B cell (primary cell): ENCODE measurements at regions not wholly inside any gene's neighbourhood (a gene's known extent, or its start where the extent isn't known, plus 50 kb on each side); places are given as distances from the start of the nearest gene placed in this dataset.
"Not testable (repeated sequence)": the region's sequence is repeated elsewhere in the genome, so short reads cannot be mapped to it uniquely, and the experiment has no call there.

Source experiments
- ATAC-seq: fragments of 200-7000 bp; cut with Tn5 transposase; one replicate; pipeline ENCODE4 v1.10.0; 2021; ENCODE audit warnings: low read depth, mild to moderate bottlenecking, moderate number of reproducible peaks, moderate library complexity
- CTCF ChIA-PET: fragments of 350-600 bp; sonication (Branson Sonifier 250); formaldehyde crosslinking; loops from one replicate; lab custom pipeline; 2021; ENCODE audit warnings: antibody characterized with exemption, inconsistent platforms; lab: Charles Lee
- POLR2A ChIA-PET: fragments of 350-600 bp; sonication (Branson Sonifier 250); formaldehyde crosslinking; loops from one replicate; lab custom pipeline; 2021; ENCODE audit warnings: antibody characterized with exemption; lab: Charles Lee
- DNase-seq: peaks from one replicate; pipeline ENCODE4 v3.0.0; 2013
- H2AFZ ChIP-seq: 2 replicates; pipeline ENCODE4 v1.6.1; 2012; ENCODE audit warnings: mild to moderate bottlenecking, low read depth, low read length; ENCODE audit not compliant: insufficient read depth, poor library complexity, severe bottlenecking
- H3K27ac ChIP-seq, 2 donors: 1 replicate in 1 of 2; 2 replicates in 1 of 2; pipeline ENCODE4 v1.5.1; 2012 to 2013; ENCODE audit warnings: low read length in 2 of 2, mild to moderate bottlenecking in 2 of 2, moderate library complexity in 1 of 2
- H3K27me3 ChIP-seq, 4 experiments: fragments of 200-600 bp in 1 of 4; sonication (generic) in 1 of 4; replicated peaks in 1 of 4; 1 replicate in 2 of 4; 2 replicates in 2 of 4; pipeline versions ENCODE4 v1.6.1 to v1.7.0; 2013 to 2016; ENCODE audit warnings: low read length in 3 of 4, mild to moderate bottlenecking in 2 of 4, mixed read lengths in 1 of 4, moderate library complexity in 1 of 4; ENCODE audit not compliant: insufficient read depth in 4 of 4, control insufficient read depth in 3 of 4; ENCODE audit errors: control extremely low read depth in 1 of 4
- H3K36me3 ChIP-seq, 2 experiments: replicated peaks in 1 of 2; 1 replicate in 1 of 2; 2 replicates in 1 of 2; pipeline versions ENCODE4 v1.6.1 to v1.7.1; 2013; ENCODE audit warnings: low read length in 1 of 2; ENCODE audit not compliant: insufficient read depth in 2 of 2, control insufficient read depth in 1 of 2; ENCODE audit errors: control extremely low read depth in 1 of 2, extremely low read depth in 1 of 2
- H3K4me1 ChIP-seq, 2 donors: fragments of 200-600 bp in 1 of 2; sonication (generic) in 1 of 2; 1 replicate in 1 of 2; 2 replicates in 1 of 2; pipeline versions ENCODE4 v1.5.1 to v1.6.1; 2013 to 2017; ENCODE audit warnings: low read length in 2 of 2; ENCODE audit not compliant: control insufficient read depth in 2 of 2, insufficient read depth in 2 of 2
- H3K4me2 ChIP-seq: replicated peaks from 2 replicates; pipeline ENCODE3; 2012; ENCODE audit warnings: mild to moderate bottlenecking, low read depth, low read length; ENCODE audit not compliant: poor library complexity, severe bottlenecking
- H3K4me3 ChIP-seq, 5 experiments: fragments of 200-600 bp in 1 of 5; sonication (generic) in 1 of 5; 1 replicate in 3 of 5; 2 replicates in 2 of 5; pipeline versions ENCODE4 v1.5.1 to v1.7.0; 2011 to 2016; ENCODE audit warnings: low read length in 4 of 5, mild to moderate bottlenecking in 4 of 5, low read depth in 2 of 5, control low read depth in 1 of 5, moderate library complexity in 1 of 5; ENCODE audit not compliant: insufficient read depth in 1 of 5; ENCODE audit errors: control extremely low read depth in 1 of 5, extremely low read depth in 1 of 5
- H3K79me2 ChIP-seq: fragments of 200-600 bp; sonication (generic); one replicate; pipeline ENCODE4 v1.6.0; 2016; ENCODE audit warnings: low read length; ENCODE audit not compliant: control insufficient read depth, insufficient read depth
- H3K9ac ChIP-seq: fragments of 200-600 bp; sonication (generic); 2 replicates; pipeline ENCODE4 v1.6.1; 2017; ENCODE audit warnings: mild to moderate bottlenecking, low read length, moderate library complexity
- H3K9me3 ChIP-seq, 3 donors: one replicate each; pipeline versions ENCODE4 v1.6.1 to v1.7.1; 2013; ENCODE audit warnings: low read length in 2 of 3; ENCODE audit not compliant: control insufficient read depth in 2 of 3, insufficient read depth in 1 of 3; ENCODE audit errors: control extremely low read depth in 1 of 3
- H4K20me1 ChIP-seq: 2 replicates; pipeline ENCODE4 v1.6.0; 2012; ENCODE audit warnings: mild to moderate bottlenecking, low read length; ENCODE audit not compliant: insufficient read depth, control insufficient read depth, poor library complexity, severe bottlenecking
- H3K27ac Mint-ChIP-seq: one replicate; pipeline ENCODE4 v1.8.0; 2021; ENCODE audit warnings: mixed read lengths
- H3K27me3 Mint-ChIP-seq: one replicate; pipeline ENCODE4 v1.8.0; 2021; ENCODE audit warnings: mixed read lengths
- H3K4me1 Mint-ChIP-seq: one replicate; pipeline ENCODE4 v1.8.0; 2021; ENCODE audit warnings: mixed read lengths
- H3K4me3 Mint-ChIP-seq: one replicate; pipeline ENCODE4 v1.8.0; 2021; ENCODE audit warnings: mixed read lengths
- H3K9me3 Mint-ChIP-seq: one replicate; pipeline ENCODE4 v1.8.0; 2022; ENCODE audit warnings: mixed read lengths; ENCODE audit not compliant: insufficient read depth
- CTCF ChIP-seq: fragments of 200-600 bp; IDR thresholded peaks from one replicate; pipeline ENCODE4 v1.8.0; 2022; ENCODE audit warnings: antibody characterized with exemption, mild to moderate bottlenecking
- EZH2 ChIP-seq: IDR thresholded peaks from 2 replicates; pipeline ENCODE4 v1.6.1; 2012; ENCODE audit warnings: borderline replicate concordance, low read depth, mild to moderate bottlenecking, moderate library complexity, low read length; ENCODE audit not compliant: insufficient read depth, poor library complexity, severe bottlenecking
- WGBS: methylation state at CpG from one replicate; pipeline ENCODE4 v1.1.5; 2013; ENCODE audit warnings: missing lambda C conversion rate; ENCODE audit not compliant: insufficient coverage; 5-methylcytosine and 5-hydroxymethylcytosine counted together
- intact Hi-C: fragments of 100-400 bp; cut with micrococcal nuclease; formaldehyde crosslinking; loops from one replicate; pipeline ENCODE4 v1.10.0; 2022

- Histone ChIP-seq H3K4me3 (no peak overlapping the region), H3K9me3 (peaks cover 2 to 22% (median 4%) of the 10 kb centered on the region in 3 donors), H3K36me3 (no peaks in the 10 kb centered on the region), H3K4me2 (no peak overlapping the region), H3K27me3 (peaks cover 0 to 2% (median 0%) of the 10 kb centered on the region in 4 experiments), H3K79me2 (no peaks in the 10 kb centered on the region), H3K4me1 (no peaks in the 10 kb centered on the region), H4K20me1 (no peaks in the 10 kb centered on the region), H2AFZ (no peak overlapping the region), H3K9ac (no peak overlapping the region), H3K27ac (no peak overlapping the region)
- Mint-ChIP-seq H3K27me3 (peaks cover 18% of the 10 kb centered on the region), H3K4me3 (no peak overlapping the region), H3K9me3 (peaks cover 6% of the 10 kb centered on the region), H3K27ac (no peak overlapping the region), H3K4me1 (no peaks in the 10 kb centered on the region)
- POLR2A ChIA-PET, result no interaction called here
- CTCF ChIA-PET, result no interaction called here
- no peak for DNase-seq
- no peak for ATAC-seq
- TF ChIP-seq EZH2, result no peak
- no peak for TF ChIP-seq CTCF
- intact Hi-C loops, result no loop called here
- WGBS, result no CpG with 5 or more reads among the region's 1 CpG
Observed at GRCh38 chr3:14033023-14033422, 91.6 kb downstream of the CHCHD4 start.

- Histone ChIP-seq H3K27me3 (peaks cover 0 to 2% (median 0%) of the 10 kb centered on the region in 4 experiments), H3K27ac (no peak overlapping the region), H3K4me2 (no peak overlapping the region), H3K79me2 (no peaks in the 10 kb centered on the region), H3K4me3 (no peak overlapping the region), H3K9me3 (peaks cover 2 to 11% (median 5%) of the 10 kb centered on the region in 3 donors), H4K20me1 (no peaks in the 10 kb centered on the region), H3K36me3 (no peaks in the 10 kb centered on the region), H3K9ac (no peak overlapping the region), H2AFZ (no peak overlapping the region), H3K4me1 (no peaks in the 10 kb centered on the region)
- H3K27ac Mint-ChIP-seq, result no peak overlapping the region
- CTCF ChIA-PET, result no interaction called here
- no peak overlapping the region for H3K4me3 Mint-ChIP-seq
- ATAC-seq, result no peak
- no peak for DNase-seq
- H3K9me3 Mint-ChIP-seq, result peaks cover 7% of the 10 kb centered on the region
- TF ChIP-seq CTCF, result no peak
- TF ChIP-seq EZH2, result no peak
- intact Hi-C loops, result no loop called here
- H3K4me1 Mint-ChIP-seq, result no peaks in the 10 kb centered on the region
- 60% methylated on average over 1 of the region's 3 CpGs for WGBS
- peaks cover 20% of the 10 kb centered on the region for H3K27me3 Mint-ChIP-seq
- POLR2A ChIA-PET, result no interaction called here
Observed at GRCh38 chr3:14031271-14031670, 93.4 kb downstream of the CHCHD4 start.

- H3K4me3 ChIP-seq, CTCF ChIA-PET, H3K4me3 Mint-ChIP-seq, H3K4me2 ChIP-seq, H3K27ac Mint-ChIP-seq, POLR2A ChIA-PET, H3K9me3 Mint-ChIP-seq, ATAC-seq, H3K36me3 ChIP-seq, H3K4me1 Mint-ChIP-seq, H3K79me2 ChIP-seq, DNase-seq, H4K20me1 ChIP-seq, intact Hi-C loops, H2AFZ ChIP-seq, H3K27me3 ChIP-seq, H3K4me1 ChIP-seq, H3K27ac ChIP-seq, H3K9ac ChIP-seq: not testable (repeated sequence)
- 95% methylated on average over 20 of the region's 20 CpGs for WGBS
- H3K27me3 Mint-ChIP-seq, result peaks cover 18% of the 10 kb centered on the region
- peaks cover 0 to 13% (median 2%) of the 10 kb centered on the region in 3 donors for H3K9me3 ChIP-seq
Observed at GRCh38 chr3:14029390-14029995, 95.2 kb downstream of the CHCHD4 start.
